ENCODE measurements at regions not wholly inside any gene's neighbourhood (a gene's known extent, or its start where the extent isn't known, plus 50 kb on each side); places are given as distances from the start of the nearest gene placed in this dataset.

- POLR2A ChIA-PET = no interaction called here
- Mint-ChIP-seq H3K4me1 (no peaks in the 10 kb centered on the region), H3K36me3 (no peaks in the 10 kb centered on the region), H3K4me3 (no peak overlapping the region), H3K9me3 (peaks cover 0 to 2% (median 0%) of the 10 kb centered on the region in 5 donors), H3K27me3 (peaks cover 5 to 7% of the 10 kb centered on the region in 2 donors), H3K27ac (no peak overlapping the region)
- CTCF ChIA-PET = interaction anchor here (1.0 kb wide), 1 partner anchor 10 kb away, joined by 3 read pairs; no protein-coding TSS in a partner anchor
- no peaks in the 10 kb centered on the region for H3K27me3 ChIP-seq (ENCODE audit: insufficient read depth, low read length, poor library complexity, severe bottlenecking)
- DNase-seq = no peak
- H3K27ac ChIP-seq (ENCODE audit: low read depth, low read length) = no peak overlapping the region
- H3K4me3 ChIP-seq (ENCODE audit: low read length) = no peak overlapping the region
- H3K36me3 ChIP-seq (ENCODE audit: insufficient read depth, low read length) = no peaks in the 10 kb centered on the region
- no peaks in the 10 kb centered on the region for H3K4me1 ChIP-seq (ENCODE audit: insufficient read depth, low read length)
- H3K9me3 ChIP-seq (ENCODE audit: low read length) = no peaks in the 10 kb centered on the region
These were observed 294.7 kb downstream of the NSG2 start for GRCh38 chr5:174340226-174340625.

- CTCF ChIA-PET = no interaction called here
- Mint-ChIP-seq H3K27ac (no peak overlapping the region), H3K36me3 (no peaks in the 10 kb centered on the region), H3K4me3 (no peak overlapping the region), H3K4me1 (no peaks in the 10 kb centered on the region), H3K9me3 (no peaks in the 10 kb centered on the region), H3K27me3 (peaks cover 0 to 4% of the 10 kb centered on the region in 2 donors)
- POLR2A ChIA-PET = no interaction called here
- H3K27me3 ChIP-seq (ENCODE audit: insufficient read depth, low read length, poor library complexity, severe bottlenecking) = no peaks in the 10 kb centered on the region
- no peaks in the 10 kb centered on the region for H3K9me3 ChIP-seq (ENCODE audit: low read length)
- no peak for DNase-seq
- no peaks in the 10 kb centered on the region for H3K36me3 ChIP-seq (ENCODE audit: insufficient read depth, low read length)
- no peak overlapping the region for H3K4me3 ChIP-seq (ENCODE audit: low read length)
- no peaks in the 10 kb centered on the region for H3K4me1 ChIP-seq (ENCODE audit: insufficient read depth, low read length)
- H3K27ac ChIP-seq (ENCODE audit: low read depth, low read length) = no peak overlapping the region
These were observed 297.2 kb downstream of the NSG2 start for GRCh38 chr5:174342696-174343095.

- ChIA-PET POLR2A (no interaction called here), CTCF (interaction anchor here (1.2 kb wide), 1 partner anchor 12 kb away, joined by 3 read pairs; no protein-coding TSS in a partner anchor)
- H3K27ac Mint-ChIP-seq = no peak overlapping the region
- no peak overlapping the region for H3K4me3 Mint-ChIP-seq
- no peaks in the 10 kb centered on the region for H3K27me3 ChIP-seq (ENCODE audit: insufficient read depth, low read length, poor library complexity, severe bottlenecking)
- peaks cover 0 to 4% of the 10 kb centered on the region in 2 donors for H3K27me3 Mint-ChIP-seq
- no peaks in the 10 kb centered on the region for H3K36me3 Mint-ChIP-seq
- no peaks in the 10 kb centered on the region for H3K9me3 Mint-ChIP-seq
- H3K9me3 ChIP-seq (ENCODE audit: low read length) = no peaks in the 10 kb centered on the region
- DNase-seq = no peak
- no peaks in the 10 kb centered on the region for H3K4me1 ChIP-seq (ENCODE audit: insufficient read depth, low read length)
- no peak overlapping the region for H3K4me3 ChIP-seq (ENCODE audit: low read length)
- H3K4me1 Mint-ChIP-seq = no peaks in the 10 kb centered on the region
- no peak overlapping the region for H3K27ac ChIP-seq (ENCODE audit: low read depth, low read length)
- H3K36me3 ChIP-seq (ENCODE audit: insufficient read depth, low read length) = no peaks in the 10 kb centered on the region
These were observed 298.3 kb downstream of the NSG2 start for GRCh38 chr5:174343826-174344225.

GRCh38 chr5:174344335-174344734 lies 298.8 kb downstream of the NSG2 start:
- Mint-ChIP-seq H3K36me3 (no peaks in the 10 kb centered on the region), H3K9me3 (no peaks in the 10 kb centered on the region), H3K4me3 (no peak overlapping the region), H3K27me3 (peaks cover 0 to 4% of the 10 kb centered on the region in 2 donors), H3K27ac (no peak overlapping the region), H3K4me1 (no peaks in the 10 kb centered on the region)
- ChIA-PET POLR2A (no interaction called here), CTCF (interaction anchor here (1.2 kb wide), 1 partner anchor 11 kb away, joined by 3 read pairs; no protein-coding TSS in a partner anchor)
- no peaks in the 10 kb centered on the region for H3K27me3 ChIP-seq (ENCODE audit: insufficient read depth, low read length, poor library complexity, severe bottlenecking)
- DNase-seq = no peak
- no peaks in the 10 kb centered on the region for H3K4me1 ChIP-seq (ENCODE audit: insufficient read depth, low read length)
- H3K36me3 ChIP-seq (ENCODE audit: insufficient read depth, low read length) = no peaks in the 10 kb centered on the region
- H3K27ac ChIP-seq (ENCODE audit: low read depth, low read length) = no peak overlapping the region
- no peak overlapping the region for H3K4me3 ChIP-seq (ENCODE audit: low read length)
- H3K9me3 ChIP-seq (ENCODE audit: low read length) = no peaks in the 10 kb centered on the region

GRCh38 chr5:174347183-174347582 lies 301.7 kb downstream of the NSG2 start:
- Histone ChIP-seq H3K4me1 (ENCODE audit: insufficient read depth, low read length) (no peaks in the 10 kb centered on the region), H3K9me3 (ENCODE audit: low read length) (no peaks in the 10 kb centered on the region), H3K4me3 (ENCODE audit: low read length) (no peak overlapping the region), H3K27ac (ENCODE audit: low read depth, low read length) (no peak overlapping the region), H3K36me3 (ENCODE audit: insufficient read depth, low read length) (no peaks in the 10 kb centered on the region), H3K27me3 (ENCODE audit: insufficient read depth, low read length, poor library complexity, severe bottlenecking) (no peaks in the 10 kb centered on the region)
- no peaks in the 10 kb centered on the region for H3K36me3 Mint-ChIP-seq
- no peaks in the 10 kb centered on the region for H3K4me1 Mint-ChIP-seq
- no peak overlapping the region for H3K27ac Mint-ChIP-seq
- POLR2A ChIA-PET = no interaction called here
- H3K4me3 Mint-ChIP-seq = no peak overlapping the region
- H3K9me3 Mint-ChIP-seq = peaks cover 0 to 8% (median 0%) of the 10 kb centered on the region in 5 donors
- H3K27me3 Mint-ChIP-seq = peaks cover 0 to 2% of the 10 kb centered on the region in 2 donors
- CTCF ChIA-PET = no interaction called here
- DNase-seq = no peak

GRCh38 chr5:174348311-174348981 lies 302.9 kb downstream of the NSG2 start:
- CTCF ChIA-PET = no interaction called here
- no peak overlapping the region for H3K27ac Mint-ChIP-seq

GRCh38 chr5:174352681-174353080 lies 307.2 kb downstream of the NSG2 start:
- H3K4me1 ChIP-seq (ENCODE audit: insufficient read depth, low read length) = no peaks in the 10 kb centered on the region
- no peak overlapping the region for H3K4me3 ChIP-seq (ENCODE audit: low read length)
- H3K9me3 ChIP-seq (ENCODE audit: low read length) = no peaks in the 10 kb centered on the region
- no peak overlapping the region for H3K27ac Mint-ChIP-seq
- H3K4me1 Mint-ChIP-seq = no peaks in the 10 kb centered on the region
- H3K36me3 Mint-ChIP-seq = no peaks in the 10 kb centered on the region
- ChIA-PET CTCF (interaction anchor here (0.6 kb wide), 1 partner anchor 12 kb away, joined by 5 read pairs; no protein-coding TSS in a partner anchor), POLR2A (no interaction called here)
- H3K36me3 ChIP-seq (ENCODE audit: insufficient read depth, low read length) = no peaks in the 10 kb centered on the region
- H3K27me3 Mint-ChIP-seq = peaks cover 0 to 3% of the 10 kb centered on the region in 2 donors
- H3K27ac ChIP-seq (ENCODE audit: low read depth, low read length) = no peak overlapping the region
- H3K27me3 ChIP-seq (ENCODE audit: insufficient read depth, low read length, poor library complexity, severe bottlenecking) = no peaks in the 10 kb centered on the region
- DNase-seq = no peak
- peaks cover 0 to 8% (median 0%) of the 10 kb centered on the region in 5 donors for H3K9me3 Mint-ChIP-seq
- no peak overlapping the region for H3K4me3 Mint-ChIP-seq

More at GRCh38 chr5:174348311-174348981, 302.9 kb downstream of the NSG2 start:
- Mint-ChIP-seq H3K27me3 (peaks cover 0 to 2% of the 10 kb centered on the region in 2 donors), H3K4me1 (no peaks in the 10 kb centered on the region), H3K36me3 (no peaks in the 10 kb centered on the region), H3K9me3 (peaks cover 0 to 8% (median 0%) of the 10 kb centered on the region in 5 donors), H3K4me3 (no peak overlapping the region)
- Histone ChIP-seq H3K9me3 (ENCODE audit: low read length) (no peaks in the 10 kb centered on the region), H3K4me1 (ENCODE audit: insufficient read depth, low read length) (no peaks in the 10 kb centered on the region), H3K27ac (ENCODE audit: low read depth, low read length) (no peak overlapping the region), H3K4me3 (ENCODE audit: low read length) (no peak overlapping the region), H3K36me3 (ENCODE audit: insufficient read depth, low read length) (no peaks in the 10 kb centered on the region), H3K27me3 (ENCODE audit: insufficient read depth, low read length, poor library complexity, severe bottlenecking) (no peaks in the 10 kb centered on the region)
- POLR2A ChIA-PET = no interaction called here
- DNase-seq = no peak

GRCh38 chr5:174354571-174354970 lies 309.1 kb downstream of the NSG2 start:
- Histone ChIP-seq H3K9me3 (ENCODE audit: low read length) (no peaks in the 10 kb centered on the region), H3K27ac (ENCODE audit: low read depth, low read length) (no peak overlapping the region), H3K36me3 (ENCODE audit: insufficient read depth, low read length) (no peaks in the 10 kb centered on the region), H3K4me1 (ENCODE audit: insufficient read depth, low read length) (no peaks in the 10 kb centered on the region), H3K4me3 (ENCODE audit: low read length) (no peak overlapping the region), H3K27me3 (ENCODE audit: insufficient read depth, low read length, poor library complexity, severe bottlenecking) (no peaks in the 10 kb centered on the region)
- no peaks in the 10 kb centered on the region for H3K4me1 Mint-ChIP-seq
- POLR2A ChIA-PET = no interaction called here
- DNase-seq = no peak
- peaks cover 0 to 8% (median 0%) of the 10 kb centered on the region in 5 donors for H3K9me3 Mint-ChIP-seq
- CTCF ChIA-PET = interaction anchor here (1.8 kb wide), 1 partner anchor 10 kb away, joined by 3 read pairs; no protein-coding TSS in a partner anchor
- no peak overlapping the region for H3K4me3 Mint-ChIP-seq
- H3K36me3 Mint-ChIP-seq = no peaks in the 10 kb centered on the region
- no peak overlapping the region for H3K27ac Mint-ChIP-seq
- peaks cover 0 to 3% of the 10 kb centered on the region in 2 donors for H3K27me3 Mint-ChIP-seq
